KMS-11 (cell line): ENCODE measurements at regions not wholly inside any gene's neighbourhood (a gene's known extent, or its start where the extent isn't known, plus 50 kb on each side); places are given as distances from the start of the nearest gene placed in this dataset.

Experiments
- H2AFZ ChIP-seq: fragments of 200-600 bp; sonication (generic); 2 replicates; pipeline ENCODE4 v1.6.1; 2016; ENCODE audit warnings: antibody characterized with exemption, mixed run types, low read depth
- H3K27ac ChIP-seq: fragments of 200-600 bp; sonication (generic); 2 replicates; pipeline ENCODE4 v1.6.1; 2016; ENCODE audit warnings: mild to moderate bottlenecking, mixed run types
- H3K27me3 ChIP-seq: fragments of 200-600 bp; sonication (generic); 2 replicates; pipeline ENCODE4 v1.6.1; 2017; ENCODE audit warnings: mild to moderate bottlenecking, low read depth, mixed run types, moderate library complexity; ENCODE audit not compliant: insufficient read depth
- H3K36me3 ChIP-seq: fragments of 200-600 bp; sonication (generic); 2 replicates; pipeline ENCODE4 v1.6.1; 2017; ENCODE audit warnings: mild to moderate bottlenecking, mixed run types; ENCODE audit not compliant: insufficient read depth
- H3K4me1 ChIP-seq: fragments of 200-600 bp; sonication (generic); 2 replicates; pipeline ENCODE4 v1.6.1; 2016; ENCODE audit warnings: mild to moderate bottlenecking, low read depth, mixed run types; ENCODE audit not compliant: poor library complexity, severe bottlenecking
- H3K4me2 ChIP-seq: fragments of 200-600 bp; sonication (generic); 2 replicates; pipeline ENCODE4 v1.7.0; 2016; ENCODE audit warnings: mild to moderate bottlenecking, mixed run types
- H3K4me3 ChIP-seq: fragments of 200-600 bp; sonication (generic); IDR thresholded peaks from 2 replicates; pipeline ENCODE4 v1.6.1; 2017; ENCODE audit warnings: low read depth, low read length, mixed read lengths; ENCODE audit not compliant: insufficient read depth
- H3K79me2 ChIP-seq: fragments of 200-600 bp; sonication (generic); 2 replicates; pipeline ENCODE4 v1.6.1; 2016; ENCODE audit warnings: low read depth, mixed run types; ENCODE audit not compliant: insufficient read depth
- H3K9ac ChIP-seq: fragments of 200-600 bp; sonication (generic); 2 replicates; pipeline ENCODE4 v1.6.1; 2016; ENCODE audit warnings: mild to moderate bottlenecking, mixed run types
- H4K20me1 ChIP-seq: fragments of 200-600 bp; sonication (generic); 2 replicates; pipeline ENCODE4 v1.6.1; 2016; ENCODE audit warnings: mild to moderate bottlenecking, mixed run types; ENCODE audit not compliant: insufficient read depth
- CTCF ChIP-seq: fragments of 200-600 bp; sonication (generic); conservative IDR thresholded peaks from 2 replicates; pipeline ENCODE4 v1.6.1; 2017; ENCODE audit warnings: low read depth, mild to moderate bottlenecking, antibody characterized with exemption, low read length, moderate library complexity, mixed read lengths

DNA sequence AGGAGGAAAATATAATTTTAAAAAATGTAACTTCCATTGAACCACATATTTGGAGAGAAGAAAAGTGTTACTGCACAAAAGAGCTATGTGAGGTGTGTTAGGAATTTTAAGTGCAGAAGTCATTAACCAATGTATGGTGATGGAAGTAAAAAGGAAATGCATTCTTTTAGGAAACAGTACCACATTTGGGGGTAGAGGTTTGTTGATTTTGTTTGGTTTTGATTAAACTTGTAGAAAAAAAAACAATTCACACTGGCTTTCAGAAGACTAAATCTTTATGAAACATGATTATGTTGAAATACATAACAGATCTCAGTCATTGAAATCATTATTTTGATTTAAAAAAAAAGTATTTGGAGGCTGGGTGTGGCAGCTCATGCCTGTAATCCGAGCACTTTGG is 1287.0 kb upstream of the GJE1 start:
- no peak overlapping the region for H3K4me2 ChIP-seq
- no peak overlapping the region for H2AFZ ChIP-seq
- no peaks in the 10 kb centered on the region for H4K20me1 ChIP-seq
- no peaks in the 10 kb centered on the region for H3K27me3 ChIP-seq
- no peaks in the 10 kb centered on the region for H3K36me3 ChIP-seq
- no peak for TF ChIP-seq CTCF
- H3K79me2 ChIP-seq = no peaks in the 10 kb centered on the region
- H3K4me1 ChIP-seq = no peaks in the 10 kb centered on the region
- H3K4me3 ChIP-seq = no peak overlapping the region
- H3K9ac ChIP-seq = no peak overlapping the region
- no peak overlapping the region for H3K27ac ChIP-seq

GRCh38 chr6:140844167-140844566 is 1288.6 kb upstream of the GJE1 start:
- Histone ChIP-seq H3K27ac (no peak overlapping the region), H3K36me3 (no peaks in the 10 kb centered on the region), H3K4me1 (no peaks in the 10 kb centered on the region), H3K27me3 (no peaks in the 10 kb centered on the region), H3K4me3 (no peak overlapping the region), H2AFZ (no peak overlapping the region), H3K79me2 (no peaks in the 10 kb centered on the region), H4K20me1 (no peaks in the 10 kb centered on the region), H3K9ac (no peak overlapping the region), H3K4me2 (no peak overlapping the region)
- no peak for TF ChIP-seq CTCF

DNA sequence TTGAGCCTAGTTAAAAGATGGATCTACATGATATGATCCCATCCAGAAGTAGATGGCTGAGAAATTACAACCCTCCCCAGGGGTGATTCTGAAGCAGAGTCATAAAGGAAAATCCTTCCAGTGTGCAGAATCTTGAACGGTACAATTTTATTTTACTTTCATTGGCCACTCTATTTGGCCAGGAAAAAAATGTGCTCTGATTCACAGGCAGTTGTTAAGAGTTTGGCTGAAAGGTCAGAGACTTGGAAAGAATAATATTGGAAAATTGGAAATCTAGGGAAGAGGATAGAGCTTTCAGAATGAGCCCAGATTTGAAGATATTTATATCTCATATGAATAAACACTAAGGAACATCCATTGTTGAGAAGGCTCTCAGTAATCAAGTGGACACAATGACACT is 1299.3 kb upstream of the GJE1 start:
- Histone ChIP-seq H3K4me1 (no peaks in the 10 kb centered on the region), H3K27me3 (no peaks in the 10 kb centered on the region), H3K4me2 (no peak overlapping the region), H3K27ac (no peak overlapping the region), H3K4me3 (no peak overlapping the region), H3K79me2 (no peaks in the 10 kb centered on the region), H4K20me1 (no peaks in the 10 kb centered on the region), H3K9ac (no peak overlapping the region), H3K36me3 (no peaks in the 10 kb centered on the region), H2AFZ (no peak overlapping the region)
- TF ChIP-seq CTCF = no peak

GRCh38 chr6:140830666-140831065 is 1302.1 kb upstream of the GJE1 start:
- H4K20me1 ChIP-seq = no peaks in the 10 kb centered on the region
- no peak overlapping the region for H2AFZ ChIP-seq
- no peaks in the 10 kb centered on the region for H3K36me3 ChIP-seq
- no peaks in the 10 kb centered on the region for H3K79me2 ChIP-seq
- H3K4me1 ChIP-seq = no peaks in the 10 kb centered on the region
- H3K4me2 ChIP-seq = no peak overlapping the region
- no peaks in the 10 kb centered on the region for H3K27me3 ChIP-seq
- H3K4me3 ChIP-seq = no peak overlapping the region
- H3K27ac ChIP-seq = no peak overlapping the region
- no peak overlapping the region for H3K9ac ChIP-seq
- TF ChIP-seq CTCF = no peak

DNA sequence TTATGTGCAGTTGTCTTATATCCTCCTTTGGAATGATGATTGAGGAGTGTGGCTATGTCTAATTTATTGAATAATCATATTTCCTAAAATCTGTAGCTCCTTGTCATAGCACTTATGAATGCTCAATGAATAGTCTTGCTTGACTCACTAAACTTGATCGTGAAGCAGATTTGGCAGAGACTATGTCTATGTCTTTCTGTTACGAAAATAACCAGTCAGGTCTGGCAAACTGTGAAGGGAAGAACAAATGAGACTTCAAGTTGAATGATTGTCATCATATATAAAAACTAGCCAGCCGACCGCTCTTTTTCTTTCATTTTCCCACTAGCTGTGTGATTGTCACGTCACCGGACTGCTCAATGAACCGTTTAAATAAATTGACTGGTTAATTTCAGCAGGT is 1303.9 kb upstream of the GJE1 start:
- no peaks in the 10 kb centered on the region for H4K20me1 ChIP-seq
- TF ChIP-seq CTCF = no peak
- no peaks in the 10 kb centered on the region for H3K27me3 ChIP-seq
- H3K27ac ChIP-seq = no peak overlapping the region
- H3K4me1 ChIP-seq = no peaks in the 10 kb centered on the region
- H3K4me3 ChIP-seq = no peak overlapping the region
- H3K4me2 ChIP-seq = no peak overlapping the region
- H3K9ac ChIP-seq = no peak overlapping the region
- H3K36me3 ChIP-seq = no peaks in the 10 kb centered on the region
- H2AFZ ChIP-seq = no peak overlapping the region
- H3K79me2 ChIP-seq = no peaks in the 10 kb centered on the region
